ENCODE measurements at regions not wholly inside any gene's neighbourhood (a gene's known extent, or its start where the extent isn't known, plus 50 kb on each side); places are given as distances from the start of the nearest gene placed in this dataset.
"Not testable (repeated sequence)": the region's sequence is repeated elsewhere in the genome, so short reads cannot be mapped to it uniquely, and the experiment has no call there.

DNA sequence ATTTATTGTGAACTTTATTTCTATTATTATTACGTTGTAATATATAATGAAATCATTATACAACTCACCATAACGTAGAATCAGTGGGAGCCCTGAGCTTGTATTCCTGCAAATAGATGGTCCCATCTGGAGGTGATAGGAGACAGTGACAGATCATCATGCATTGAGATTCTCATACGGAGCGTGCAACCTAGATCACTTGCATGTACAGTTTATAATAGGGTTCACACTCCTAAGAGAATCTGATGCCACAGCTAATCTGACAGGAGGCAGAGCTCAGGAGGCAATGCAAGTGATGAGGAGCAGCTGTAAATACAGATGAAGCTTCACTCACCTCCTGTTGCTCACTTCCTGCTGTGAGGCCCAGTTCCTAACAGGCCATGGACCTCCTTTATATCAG, 2170.2 kb downstream of the PCDH7 start:
- DNase-seq (ENCODE audit: low spot score in 2 of 2), result no peak
- no peaks in the 10 kb centered on the region for H3K9me3 Mint-ChIP-seq
- no peak for ATAC-seq
- no peak overlapping the region for H3K27ac Mint-ChIP-seq
- H3K36me3 Mint-ChIP-seq, result no peaks in the 10 kb centered on the region

DNA sequence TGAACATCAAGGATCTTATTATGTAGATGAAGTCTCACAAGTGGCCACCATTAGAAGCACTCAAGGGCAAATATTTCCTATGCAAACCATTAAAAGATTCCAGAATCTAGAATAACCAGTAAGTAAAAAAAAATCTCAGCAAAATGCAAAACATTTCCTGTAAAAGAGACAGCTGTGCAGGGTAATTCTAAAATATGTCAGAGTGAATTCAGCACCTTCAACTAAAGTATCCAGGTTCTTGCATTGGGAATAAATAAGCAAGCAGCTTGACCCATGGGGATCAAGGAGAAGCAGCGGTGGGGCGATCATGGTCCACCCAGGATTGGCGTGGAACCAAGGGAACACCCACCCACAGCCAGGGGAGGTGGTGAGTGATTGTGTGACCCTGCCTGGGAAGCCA, 2188.9 kb downstream of the PCDH7 start:
- peaks cover 25 to 27% of the 10 kb centered on the region in 2 donors for H3K9me3 Mint-ChIP-seq
- no peak overlapping the region for H3K27ac Mint-ChIP-seq
- no peak for ATAC-seq
- no peak for DNase-seq (ENCODE audit: low spot score in 2 of 2)
- peaks cover 0 to 11% of the 10 kb centered on the region in 2 donors for H3K36me3 Mint-ChIP-seq

DNA sequence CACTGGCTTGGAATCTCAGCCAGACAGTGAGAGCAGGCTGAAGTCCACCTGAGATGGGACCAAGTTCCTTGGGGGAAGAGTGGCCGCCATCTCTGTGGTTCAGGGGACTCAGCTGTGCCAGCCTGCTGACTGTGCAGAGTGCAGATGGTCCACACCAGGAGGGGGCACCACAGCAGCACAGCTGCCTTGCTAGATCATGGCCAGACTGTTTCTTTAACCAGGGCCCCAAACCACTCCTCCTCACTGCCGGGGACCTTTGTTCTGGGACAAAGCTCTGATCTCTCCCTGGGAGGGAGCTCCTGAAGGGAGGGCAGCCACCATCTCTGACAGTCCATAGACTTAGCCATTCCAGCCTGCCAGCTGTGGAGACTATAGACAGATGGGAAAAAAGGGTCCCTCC, 2189.6 kb downstream of the PCDH7 start:
- H3K9me3 Mint-ChIP-seq, result peaks cover 20 to 23% of the 10 kb centered on the region in 2 donors
- no peak overlapping the region for H3K27ac Mint-ChIP-seq
- H3K36me3 Mint-ChIP-seq, result peaks cover 0 to 11% of the 10 kb centered on the region in 2 donors
- ATAC-seq, result no peak
- no peak for DNase-seq (ENCODE audit: low spot score in 2 of 2)

DNA sequence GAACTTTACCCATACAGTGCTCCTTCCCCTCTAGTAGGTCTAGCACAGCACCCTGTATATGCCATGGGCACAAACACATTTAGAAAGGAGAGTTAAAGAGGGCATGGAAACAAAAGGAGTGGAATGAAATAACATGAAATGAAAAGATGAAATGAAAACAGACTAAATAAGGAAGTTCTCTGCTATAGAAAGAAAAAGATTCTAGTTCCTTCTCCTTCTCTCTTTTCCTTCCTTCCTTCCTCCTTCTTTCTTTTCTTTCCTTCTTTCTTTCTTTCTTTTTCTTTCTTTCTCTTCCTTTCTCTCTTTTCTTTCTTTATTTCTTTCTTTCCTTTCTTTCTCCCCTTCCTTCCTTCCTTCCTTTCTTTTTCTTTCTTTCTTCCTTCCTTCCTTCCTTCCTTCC, 2197.4 kb downstream of the PCDH7 start:
- DNase-seq (ENCODE audit: low spot score in 2 of 2), result no peak
- Mint-ChIP-seq H3K9me3 (peaks cover 7 to 17% of the 10 kb centered on the region in 2 donors), H3K27ac (no peak overlapping the region), H3K36me3 (no peaks in the 10 kb centered on the region)
- no peak for ATAC-seq

DNA sequence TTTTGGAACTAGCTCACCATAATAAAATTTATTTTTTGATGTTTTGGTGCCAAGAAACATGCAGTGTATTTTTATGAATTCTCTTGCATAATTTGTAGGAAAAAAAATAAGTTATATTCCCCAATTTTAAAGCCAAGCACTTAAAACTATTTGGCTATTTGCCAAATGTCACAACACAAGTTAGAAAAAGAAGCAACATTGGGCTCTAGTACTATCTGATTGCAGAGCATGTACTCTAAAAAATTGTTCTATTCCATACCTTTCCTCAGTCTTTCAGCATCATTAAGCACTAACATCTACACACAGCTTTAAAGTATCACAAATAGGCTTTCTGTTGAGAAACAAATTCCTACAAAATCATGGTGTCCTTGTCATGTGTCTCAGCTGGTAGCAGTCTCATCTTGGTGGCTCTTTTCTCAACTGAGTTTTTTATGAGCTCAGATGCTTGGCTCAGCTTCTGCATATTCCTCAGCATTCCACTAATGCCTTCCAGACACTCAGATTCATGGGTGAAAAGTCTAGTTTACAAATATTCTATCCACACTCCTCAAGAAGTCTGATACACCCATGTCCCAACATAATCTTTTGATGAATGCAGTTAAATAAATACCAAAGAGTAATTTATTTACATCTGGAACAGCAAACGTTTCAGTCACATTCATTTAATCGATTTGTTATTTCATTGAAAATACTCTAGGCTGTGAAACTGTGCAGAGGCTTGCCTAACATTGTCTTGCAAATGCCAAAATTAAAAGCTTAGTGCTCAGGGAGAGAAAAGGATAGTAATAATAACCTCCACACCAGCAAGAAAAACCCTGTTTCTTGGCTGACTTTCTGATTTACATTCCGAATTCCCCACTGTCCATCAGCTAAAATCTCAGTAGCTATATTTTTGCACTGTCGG, 2209.9 kb downstream of the PCDH7 start:
- no peak overlapping the region for H3K27ac Mint-ChIP-seq
- no peak for DNase-seq (ENCODE audit: low spot score in 2 of 2)
- peaks cover 0 to 9% of the 10 kb centered on the region in 2 donors for H3K9me3 Mint-ChIP-seq
- H3K36me3 Mint-ChIP-seq, result no peaks in the 10 kb centered on the region
- no peak for ATAC-seq

DNA sequence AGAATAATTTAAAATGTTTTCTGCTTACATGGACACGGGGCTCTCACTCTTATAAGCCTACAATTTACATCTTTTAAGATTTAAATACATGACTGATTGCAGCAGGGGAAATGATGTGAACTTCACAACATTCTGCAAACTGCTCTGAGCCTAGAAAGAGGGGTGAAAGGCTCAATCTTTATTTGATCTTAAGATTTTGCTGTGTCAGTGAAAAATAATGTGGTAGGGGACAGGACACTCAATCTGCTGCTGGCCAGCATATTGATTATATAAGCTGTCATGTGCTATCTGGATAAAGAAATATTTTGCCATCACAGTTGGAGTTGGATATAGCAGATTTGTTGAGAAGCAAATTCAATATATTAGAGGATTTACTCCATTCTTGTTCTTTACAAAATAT, 2210.5 kb downstream of the PCDH7 start:
- Mint-ChIP-seq H3K27ac (no peak overlapping the region), H3K9me3 (peaks cover 0 to 11% of the 10 kb centered on the region in 2 donors), H3K36me3 (no peaks in the 10 kb centered on the region)
- no peak for DNase-seq (ENCODE audit: low spot score in 2 of 2)
- no peak for ATAC-seq

DNA sequence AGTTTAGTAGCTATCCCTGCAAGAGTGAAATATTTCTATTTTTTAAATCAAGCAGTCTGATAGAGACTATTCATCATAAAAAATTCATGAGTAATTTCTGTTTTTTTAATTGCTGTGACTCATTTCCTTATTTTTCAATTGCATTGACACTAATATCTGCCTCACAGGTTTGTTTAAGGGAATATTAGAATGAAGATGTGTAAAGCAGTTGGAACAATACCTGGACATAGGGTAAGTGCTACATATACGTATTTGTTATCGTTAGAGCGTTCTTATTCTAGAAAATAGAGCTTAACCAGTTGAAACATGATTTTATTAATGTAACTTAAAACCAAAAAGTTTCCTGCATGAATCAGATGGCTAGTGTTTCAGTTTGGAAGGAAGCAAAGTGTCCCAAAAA, 2211.3 kb downstream of the PCDH7 start:
- DNase-seq (ENCODE audit: low spot score in 2 of 2), result no peak
- H3K9me3 Mint-ChIP-seq, result peaks cover 0 to 11% of the 10 kb centered on the region in 2 donors
- no peaks in the 10 kb centered on the region for H3K36me3 Mint-ChIP-seq
- no peak overlapping the region for H3K27ac Mint-ChIP-seq
- ATAC-seq, result no peak

DNA sequence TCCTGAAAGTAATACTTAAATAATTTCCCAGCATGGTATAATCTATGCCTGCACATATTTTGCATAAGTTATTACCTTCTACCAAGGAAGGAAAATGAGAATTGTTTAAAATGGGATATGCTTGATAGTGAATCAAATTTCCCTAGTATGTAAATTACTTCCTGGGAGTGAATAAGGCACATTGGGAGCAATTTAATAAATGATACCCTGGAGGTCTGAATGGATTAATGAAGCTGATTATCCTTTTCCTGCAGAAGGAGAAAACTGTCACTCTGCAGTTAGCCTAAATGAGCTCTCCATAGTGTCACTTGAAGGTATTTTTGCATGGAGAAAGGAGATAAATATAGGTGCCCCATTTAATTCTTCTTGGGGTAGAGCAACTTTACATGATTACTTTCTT, 2212.0 kb downstream of the PCDH7 start:
- DNase-seq (ENCODE audit: low spot score in 2 of 2) (no peak), ATAC-seq (no peak)
- Mint-ChIP-seq H3K36me3 (no peaks in the 10 kb centered on the region), H3K9me3 (peaks cover 1 to 11% of the 10 kb centered on the region in 2 donors), H3K27ac (no peak overlapping the region)

DNA sequence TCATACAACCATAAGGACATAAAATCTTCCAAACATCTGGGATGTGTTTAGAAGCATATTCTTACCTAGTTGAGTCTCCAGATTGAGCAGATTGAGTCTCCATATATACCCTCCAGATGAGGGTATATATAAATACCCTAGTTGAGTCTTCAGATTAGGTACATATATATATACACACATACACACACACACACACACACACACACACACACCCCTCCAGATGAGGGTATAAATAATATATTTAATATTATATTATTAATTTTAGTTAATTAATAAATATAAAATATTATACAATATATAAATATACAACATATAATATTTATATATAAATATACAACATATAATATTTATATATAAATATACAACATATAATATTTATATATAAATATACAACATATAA, 2219.1 kb downstream of the PCDH7 start:
- H3K36me3 Mint-ChIP-seq; ATAC-seq; DNase-seq (ENCODE audit: low spot score in 2 of 2); H3K27ac Mint-ChIP-seq: not testable (repeated sequence)
- H3K9me3 Mint-ChIP-seq, result peaks cover 16 to 28% of the 10 kb centered on the region in 2 donors

DNA sequence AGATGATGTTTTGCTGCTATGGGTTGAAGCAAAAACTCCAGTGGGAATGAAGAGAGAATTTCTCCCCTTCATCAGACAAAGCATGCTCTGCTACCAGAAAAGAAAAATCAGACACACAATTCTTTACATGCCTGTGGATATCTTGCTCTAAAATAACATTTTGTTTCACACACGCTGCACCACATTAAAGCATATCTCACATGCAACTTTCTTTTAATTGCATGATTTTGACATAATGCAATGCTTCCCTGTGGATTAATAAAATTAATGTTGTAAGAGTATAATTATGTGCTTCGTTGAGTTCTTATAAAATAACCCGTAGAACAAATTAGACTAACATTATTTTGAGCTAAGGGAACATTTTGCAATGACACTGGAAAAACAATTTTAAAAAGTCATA, 2230.7 kb downstream of the PCDH7 start:
- DNase-seq (ENCODE audit: low spot score in 2 of 2), result no peak
- Mint-ChIP-seq H3K36me3 (no peaks in the 10 kb centered on the region), H3K27ac (no peak overlapping the region), H3K9me3 (peaks cover 33 to 40% of the 10 kb centered on the region in 2 donors)
- ATAC-seq, result no peak

DNA sequence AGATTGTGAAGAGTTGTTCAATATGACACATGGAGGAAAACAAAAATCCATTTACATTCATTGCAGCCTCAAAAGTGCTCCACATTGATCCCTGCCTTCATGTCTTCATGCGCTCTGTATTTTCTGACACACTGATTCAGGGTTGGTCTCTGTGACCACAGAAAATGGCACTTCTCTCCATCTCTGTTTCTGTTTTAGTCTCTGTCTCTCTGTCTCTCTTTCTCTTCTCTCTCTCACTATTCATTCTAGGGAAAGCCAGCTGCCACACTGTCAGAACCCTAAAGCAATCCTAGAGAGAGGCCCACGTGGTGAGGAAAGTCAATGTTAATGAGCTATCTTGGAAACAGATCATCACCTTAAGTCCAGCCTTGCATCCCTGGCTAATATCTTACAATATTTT, 2238.4 kb downstream of the PCDH7 start:
- ATAC-seq, result no peak

DNA sequence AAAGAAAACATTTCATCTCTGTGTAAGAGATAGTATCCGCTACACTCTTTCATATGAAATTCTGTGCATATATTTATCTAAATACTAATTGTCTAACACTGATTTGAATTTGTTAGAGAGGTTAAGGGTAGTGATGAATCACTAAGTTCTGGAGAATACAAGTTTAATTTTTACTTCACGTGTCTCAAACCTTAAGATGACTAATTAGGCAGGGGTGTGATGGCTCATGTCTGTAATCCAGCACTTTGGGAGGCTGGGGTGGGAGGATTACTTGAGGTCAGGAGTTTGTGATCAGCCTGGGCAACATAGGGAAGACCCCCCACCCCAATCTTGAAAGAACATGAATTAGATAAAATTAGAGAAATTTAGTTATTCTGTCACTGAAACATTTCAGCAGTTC, 2241.9 kb downstream of the PCDH7 start:
- ATAC-seq (no peak), DNase-seq (ENCODE audit: low spot score in 2 of 2) (no peak)
- no peaks in the 10 kb centered on the region for H3K36me3 Mint-ChIP-seq
- H3K27ac Mint-ChIP-seq, result no peak overlapping the region
- H3K9me3 Mint-ChIP-seq, result peaks cover 3 to 6% of the 10 kb centered on the region in 2 donors

More for the DNA sequence above, 2238.4 kb downstream of the PCDH7 start:
- no peak overlapping the region for H3K27ac Mint-ChIP-seq
- DNase-seq (ENCODE audit: low spot score in 2 of 2), result no peak
- H3K36me3 Mint-ChIP-seq, result no peaks in the 10 kb centered on the region
- peaks cover 9 to 12% of the 10 kb centered on the region in 2 donors for H3K9me3 Mint-ChIP-seq

DNA sequence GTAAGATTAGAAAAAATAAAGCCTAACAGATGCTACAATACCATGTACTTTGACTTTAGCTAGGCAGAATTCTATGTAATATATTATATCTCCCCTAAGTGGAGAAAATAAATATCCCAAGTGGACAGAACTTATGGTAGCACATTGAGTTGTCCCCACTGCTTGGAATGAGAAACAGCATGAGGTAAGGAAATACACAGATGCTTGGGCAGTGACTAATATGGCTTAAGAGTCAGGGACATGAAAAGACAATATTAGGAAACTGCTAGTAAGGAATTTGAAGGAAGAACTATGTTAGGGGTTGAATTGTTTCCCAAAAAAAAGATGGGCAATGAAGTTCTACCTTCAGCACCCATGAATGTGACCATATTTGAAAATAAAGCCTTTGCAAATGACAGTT, 2265.1 kb downstream of the PCDH7 start:
- no peaks in the 10 kb centered on the region for H3K36me3 Mint-ChIP-seq
- H3K27ac Mint-ChIP-seq, result no peak overlapping the region
- no peak for DNase-seq (ENCODE audit: low spot score in 2 of 2)
- no peak for ATAC-seq
- H3K9me3 Mint-ChIP-seq, result peaks cover 7 to 21% of the 10 kb centered on the region in 2 donors

DNA sequence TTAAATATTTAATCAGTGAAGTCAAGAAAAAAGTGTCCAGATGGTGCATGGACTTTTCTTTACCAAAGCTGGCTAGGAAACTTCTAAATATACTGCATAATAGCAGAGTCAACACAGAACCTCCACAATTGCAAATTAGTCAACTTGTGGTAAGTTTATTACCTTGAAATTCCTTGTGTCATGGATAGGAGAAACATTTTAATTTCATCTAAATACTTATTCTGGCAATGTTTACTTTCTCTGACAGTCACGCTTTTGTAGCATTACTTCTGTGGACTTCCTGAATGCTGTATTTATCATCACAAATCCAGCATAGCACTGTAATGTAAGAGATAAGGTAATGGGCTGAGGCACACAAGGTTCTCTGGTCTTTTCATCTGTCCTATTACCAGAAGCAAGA, 2266.1 kb downstream of the PCDH7 start:
- DNase-seq (ENCODE audit: low spot score in 2 of 2) (no peak), ATAC-seq (no peak)
- Mint-ChIP-seq H3K9me3 (peaks cover 0 to 13% of the 10 kb centered on the region in 2 donors), H3K27ac (no peak overlapping the region), H3K36me3 (no peaks in the 10 kb centered on the region)

DNA sequence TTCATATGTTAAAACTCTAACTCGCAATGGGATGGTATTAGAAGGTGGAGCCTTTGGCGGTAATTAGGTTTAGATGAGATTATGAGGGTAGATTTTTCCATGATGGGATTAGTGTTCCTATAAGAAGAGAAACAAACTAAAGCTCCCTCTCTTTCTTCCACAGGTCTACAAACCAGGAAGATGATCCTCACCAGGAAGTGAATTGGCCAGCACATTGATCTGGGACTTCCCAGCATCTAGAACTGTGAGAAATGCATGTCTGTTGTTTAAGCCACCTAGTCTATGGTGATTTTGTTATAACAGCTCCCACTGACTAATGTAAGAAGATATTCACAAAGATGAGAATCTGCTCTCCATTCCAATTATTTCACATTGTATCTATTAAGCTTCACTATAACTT, 2266.9 kb downstream of the PCDH7 start:
- Mint-ChIP-seq H3K9me3 (peaks cover 0 to 7% of the 10 kb centered on the region in 2 donors), H3K36me3 (no peaks in the 10 kb centered on the region), H3K27ac (no peak overlapping the region)
- DNase-seq (ENCODE audit: low spot score in 2 of 2) (no peak), ATAC-seq (no peak)

DNA sequence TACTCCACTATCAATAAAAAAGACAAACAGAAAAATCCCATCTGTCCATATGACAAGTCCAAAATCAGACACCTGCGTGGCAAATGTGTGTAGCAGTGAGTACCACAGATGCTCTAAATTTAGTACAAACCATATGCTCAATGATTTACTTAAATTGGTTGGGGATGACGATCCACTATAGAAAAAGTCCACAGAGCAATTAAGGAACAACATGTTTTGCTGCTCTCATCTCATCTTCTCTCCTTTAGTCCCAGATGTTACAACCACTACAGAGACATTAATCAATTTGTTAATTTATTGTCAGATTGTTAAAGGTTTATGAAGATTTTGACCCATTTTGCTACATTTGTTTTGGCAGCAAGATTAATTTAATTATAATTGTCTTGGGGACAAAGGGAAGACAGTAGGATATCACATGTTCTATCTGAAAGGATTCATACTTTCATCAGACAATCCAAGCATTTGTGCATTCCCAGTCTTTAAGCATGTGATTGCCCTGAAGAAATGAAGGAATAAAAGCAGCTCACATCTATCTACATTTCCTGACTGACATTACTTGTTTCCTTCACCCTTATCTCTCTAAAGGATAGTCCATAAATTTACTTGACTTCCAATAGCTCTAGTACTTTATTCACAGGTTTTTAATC, 2268.1 kb downstream of the PCDH7 start:
- Mint-ChIP-seq H3K9me3 (peaks cover 0 to 4% of the 10 kb centered on the region in 2 donors), H3K27ac (no peak overlapping the region), H3K36me3 (no peaks in the 10 kb centered on the region)
- DNase-seq (ENCODE audit: low spot score in 2 of 2) (no peak), ATAC-seq (no peak)

DNA sequence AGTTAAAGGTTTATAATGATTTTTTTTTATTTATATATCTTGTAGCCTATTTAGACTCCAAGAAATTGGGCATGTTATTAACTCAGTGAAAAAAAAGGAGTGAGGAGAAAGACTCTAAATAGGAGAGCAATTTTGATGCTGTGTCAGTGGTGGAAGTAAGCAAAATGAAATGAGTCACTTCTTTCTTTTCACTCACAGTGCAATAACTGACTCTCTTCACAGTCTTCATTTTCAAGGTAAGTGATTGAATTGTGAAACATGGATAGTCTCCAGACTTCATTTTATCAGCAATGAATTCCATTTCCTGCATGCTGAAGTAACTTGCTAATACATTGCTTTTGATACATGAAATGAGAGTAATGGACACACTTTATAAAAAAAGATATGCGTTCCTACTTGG, 2271.5 kb downstream of the PCDH7 start:
- DNase-seq (ENCODE audit: low spot score in 2 of 2) (no peak), ATAC-seq (no peak)
- Mint-ChIP-seq H3K9me3 (peaks cover 2 to 3% of the 10 kb centered on the region in 2 donors), H3K36me3 (no peaks in the 10 kb centered on the region), H3K27ac (no peak overlapping the region)

Data from activated naive CD4-positive, alpha-beta T cell treated with anti-CD3 and anti-CD28 coated beads, Interleukin-2, amount 50 U/mL, for 72 hours (primary cell).